Gastrocnemius medialis (tissue), 4 donors: ENCODE measurements at regions not wholly inside any gene's neighbourhood (a gene's known extent, or its start where the extent isn't known, plus 50 kb on each side); places are given as distances from the start of the nearest gene placed in this dataset.

Source experiments
- ATAC-seq, 2 donors: fragments of 150-250 bp; one replicate each; pipeline ENCODE4 v1.9.1; 2016
- DNase-seq, 2 donors: peaks; one replicate each; pipeline ENCODE4 v3.0.0-alpha.2; 2019
- H3K27ac ChIP-seq, 4 donors: fragments of 200-600 bp; sonication (generic); 1 replicate in 1 of 4; 2 replicates in 3 of 4; pipeline ENCODE4 v1.5.1; 2016 to 2018; ENCODE audit warnings: mild to moderate bottlenecking in 2 of 4, moderate library complexity in 1 of 4
- H3K27me3 ChIP-seq, 3 donors: fragments of 200-600 bp; sonication (generic) in 2 of 3; 1 replicate in 1 of 3; 2 replicates in 2 of 3; pipeline versions ENCODE4 v1.5.1 to v1.6.0; 2016 to 2019; ENCODE audit warnings: mild to moderate bottlenecking in 1 of 3, moderate library complexity in 1 of 3
- H3K36me3 ChIP-seq, 2 donors: fragments of 200-600 bp; sonication (generic) in 1 of 2; one replicate each; pipeline ENCODE4 v1.5.1; 2017 to 2018
- H3K4me1 ChIP-seq, 2 donors: fragments of 200-600 bp; sonication (generic) in 1 of 2; one replicate each; pipeline ENCODE4 v1.5.1; 2016 to 2017; ENCODE audit warnings: mild to moderate bottlenecking in 2 of 2
- H3K4me3 ChIP-seq, 4 donors: fragments of 200-600 bp; sonication (generic) in 3 of 4; 1 replicate in 1 of 4; 2 replicates in 3 of 4; pipeline ENCODE4 v1.5.1; 2016 to 2019; ENCODE audit warnings: mild to moderate bottlenecking in 2 of 4
- H3K9me3 ChIP-seq, 3 donors: fragments of 200-600 bp; sonication (generic) in 2 of 3; 1 replicate in 1 of 3; 2 replicates in 2 of 3; pipeline ENCODE4 v1.5.1; 2016 to 2019
- CTCF ChIP-seq, 5 experiments: fragments of 450-650 bp in 3 of 5; fragments of 200-600 bp in 2 of 5; sonication (generic) in 2 of 5; IDR thresholded peaks in 4 of 5; conservative IDR thresholded peaks in 1 of 5; 1 replicate in 4 of 5; 2 replicates in 1 of 5; pipeline ENCODE4 v1.5.1; 2016 to 2019; ENCODE audit warnings: antibody characterized with exemption in 5 of 5, mild to moderate bottlenecking in 3 of 5, moderate library complexity in 3 of 5
- POLR2A ChIP-seq, 2 donors: fragments of 450-650 bp; IDR thresholded peaks; one replicate each; pipeline ENCODE4 v1.6.1; 2017; ENCODE audit warnings: antibody characterized with exemption in 2 of 2, mild to moderate bottlenecking in 2 of 2, moderate library complexity in 2 of 2
- in situ Hi-C, 4 donors: fragments of 200-750 bp; cut with MboI; loops; one replicate each; pipeline versions ENCODE4 v1.15.0 to v1.8.0; 2017; ENCODE audit warnings: low sequenced_read_pairs in 4 of 4
- intact Hi-C: fragments of 100-400 bp; cut with DNase I; formaldehyde crosslinking; loops from one replicate; pipeline ENCODE4 v1.15.1; 2023; ENCODE audit warnings: low total_unique reads

GRCh38 chr2:117562654-117563053 lies 251.8 kb upstream of the DDX18 start:
- ATAC-seq (no peak), DNase-seq (no peak)
- Histone ChIP-seq H3K4me1 (no peaks in the 10 kb centered on the region), H3K4me3 (no peak overlapping the region), H3K27ac (no peak overlapping the region), H3K27me3 (no peaks in the 10 kb centered on the region), H3K9me3 (no peaks in the 10 kb centered on the region), H3K36me3 (no peaks in the 10 kb centered on the region)
- TF ChIP-seq CTCF (IDR thresholded peaks at IDR 0.05 in 4 of 5, conservative IDR thresholded peaks at IDR 0.05 in 1 of 5), result no peak
- TF ChIP-seq POLR2A (IDR thresholded peaks at IDR 0.05), result no peak
- intact Hi-C loops, result no loop called here
- in situ Hi-C loops, result no loop called here

GRCh38 chr2:117571590-117572349 lies 242.7 kb upstream of the DDX18 start:
- Histone ChIP-seq H3K4me3 (no peak overlapping the region), H3K9me3 (no peaks in the 10 kb centered on the region), H3K4me1 (no peaks in the 10 kb centered on the region), H3K27ac (no peak overlapping the region), H3K36me3 (no peaks in the 10 kb centered on the region), H3K27me3 (no peaks in the 10 kb centered on the region)
- ATAC-seq (no peak), DNase-seq (no peak)
- in situ Hi-C loops (no loop called here), intact Hi-C loops (no loop called here)
- TF ChIP-seq POLR2A (IDR thresholded peaks at IDR 0.05) (no peak), CTCF (IDR thresholded peaks at IDR 0.05 in 4 of 5, conservative IDR thresholded peaks at IDR 0.05 in 1 of 5) (no peak)

GRCh38 chr2:117587310-117587709 lies 227.2 kb upstream of the DDX18 start:
- no peak for ATAC-seq
- H3K27me3 ChIP-seq, result no peaks in the 10 kb centered on the region
- intact Hi-C loops, result no loop called here
- TF ChIP-seq POLR2A (IDR thresholded peaks at IDR 0.05) (no peak), CTCF (IDR thresholded peaks at IDR 0.05 in 4 of 5, conservative IDR thresholded peaks at IDR 0.05 in 1 of 5) (no peak)
- no peaks in the 10 kb centered on the region for H3K4me1 ChIP-seq
- no peaks in the 10 kb centered on the region for H3K36me3 ChIP-seq
- in situ Hi-C loops, result no loop called here
- no peak overlapping the region for H3K4me3 ChIP-seq
- DNase-seq, result no peak
- H3K27ac ChIP-seq, result no peak overlapping the region
- no peaks in the 10 kb centered on the region for H3K9me3 ChIP-seq

GRCh38 chr2:117603060-117603459 lies 211.4 kb upstream of the DDX18 start:
- H3K36me3 ChIP-seq, result no peaks in the 10 kb centered on the region
- DNase-seq (no peak), ATAC-seq (no peak)
- in situ Hi-C loops (no loop called here), intact Hi-C loops (no loop called here)
- H3K4me1 ChIP-seq, result no peaks in the 10 kb centered on the region
- H3K27me3 ChIP-seq, result no peaks in the 10 kb centered on the region
- no peak overlapping the region for H3K27ac ChIP-seq
- H3K4me3 ChIP-seq, result no peak overlapping the region
- TF ChIP-seq CTCF (IDR thresholded peaks at IDR 0.05 in 4 of 5, conservative IDR thresholded peaks at IDR 0.05 in 1 of 5) (no peak), POLR2A (IDR thresholded peaks at IDR 0.05) (no peak)
- H3K9me3 ChIP-seq, result no peaks in the 10 kb centered on the region

- DNase-seq (no peak), ATAC-seq (no peak)
- Histone ChIP-seq H3K36me3 (no peaks in the 10 kb centered on the region), H3K27me3 (no peaks in the 10 kb centered on the region), H3K4me3 (no peak overlapping the region), H3K27ac (no peak overlapping the region), H3K4me1 (no peaks in the 10 kb centered on the region), H3K9me3 (no peaks in the 10 kb centered on the region)
- intact Hi-C loops, result no loop called here
- in situ Hi-C loops, result no loop called here
- TF ChIP-seq POLR2A (IDR thresholded peaks at IDR 0.05) (no peak), CTCF (IDR thresholded peaks at IDR 0.05 in 4 of 5, conservative IDR thresholded peaks at IDR 0.05 in 1 of 5) (no peak)
Measured at GRCh38 chr2:117603567-117603966, 210.9 kb upstream of the DDX18 start.
